Cardiac fibroblast (primary cell): ENCODE measurements at regions not wholly inside any gene's neighbourhood (a gene's known extent, or its start where the extent isn't known, plus 50 kb on each side); places are given as distances from the start of the nearest gene placed in this dataset.

ENCODE experiments used
- DNase-seq, 2 donors: peaks; one replicate each; pipeline versions ENCODE4 v3.0.0 to v3.0.0-alpha.2; 2010; ENCODE audit warnings: low read depth in 2 of 2
- H3K4me3 ChIP-seq, 2 donors: replicated peaks in 1 of 2; 1 replicate in 1 of 2; 2 replicates in 1 of 2; pipeline ENCODE4 v1.5.1; 2011; ENCODE audit warnings: low read depth in 2 of 2, low read length in 2 of 2, mild to moderate bottlenecking in 2 of 2, moderate library complexity in 1 of 2
- TF ChIP-seq, protein P1 (sequence below): IDR thresholded peaks from one replicate; pipeline ENCODE4 v1.5.1; 2011; ENCODE audit warnings: low read depth, mild to moderate bottlenecking, low read length, inconsistent platforms

DNA sequence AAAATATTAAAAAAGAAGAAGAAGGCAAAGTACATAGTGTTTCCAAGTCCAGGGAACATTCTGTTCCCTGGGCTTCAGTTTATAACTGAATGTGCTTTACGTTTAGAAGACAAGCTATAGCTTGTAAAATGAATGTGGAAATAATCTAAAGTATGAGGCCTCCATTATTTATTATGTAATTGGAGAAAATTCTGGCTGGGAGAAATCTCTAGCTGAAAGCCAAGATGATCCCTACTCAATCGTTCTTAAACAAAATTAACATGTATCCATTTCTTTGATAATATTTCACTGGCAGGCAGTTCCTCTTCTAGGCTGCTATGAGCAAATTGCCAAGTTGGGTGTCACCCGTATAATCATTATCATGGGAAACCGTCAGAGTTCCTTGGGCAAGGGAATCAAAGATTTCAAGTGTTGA is 52.2 kb upstream of the ETS2 start:
- peak in 1 of 2 donors; percentile 32 for DNase-seq
- no peak overlapping the region for H3K4me3 ChIP-seq
- TF ChIP-seq, protein P1, sequence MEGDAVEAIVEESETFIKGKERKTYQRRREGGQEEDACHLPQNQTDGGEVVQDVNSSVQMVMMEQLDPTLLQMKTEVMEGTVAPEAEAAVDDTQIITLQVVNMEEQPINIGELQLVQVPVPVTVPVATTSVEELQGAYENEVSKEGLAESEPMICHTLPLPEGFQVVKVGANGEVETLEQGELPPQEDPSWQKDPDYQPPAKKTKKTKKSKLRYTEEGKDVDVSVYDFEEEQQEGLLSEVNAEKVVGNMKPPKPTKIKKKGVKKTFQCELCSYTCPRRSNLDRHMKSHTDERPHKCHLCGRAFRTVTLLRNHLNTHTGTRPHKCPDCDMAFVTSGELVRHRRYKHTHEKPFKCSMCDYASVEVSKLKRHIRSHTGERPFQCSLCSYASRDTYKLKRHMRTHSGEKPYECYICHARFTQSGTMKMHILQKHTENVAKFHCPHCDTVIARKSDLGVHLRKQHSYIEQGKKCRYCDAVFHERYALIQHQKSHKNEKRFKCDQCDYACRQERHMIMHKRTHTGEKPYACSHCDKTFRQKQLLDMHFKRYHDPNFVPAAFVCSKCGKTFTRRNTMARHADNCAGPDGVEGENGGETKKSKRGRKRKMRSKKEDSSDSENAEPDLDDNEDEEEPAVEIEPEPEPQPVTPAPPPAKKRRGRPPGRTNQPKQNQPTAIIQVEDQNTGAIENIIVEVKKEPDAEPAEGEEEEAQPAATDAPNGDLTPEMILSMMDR: no peak
